ENCODE measurements at regions not wholly inside any gene's neighbourhood (a gene's known extent, or its start where the extent isn't known, plus 50 kb on each side); places are given as distances from the start of the nearest gene placed in this dataset.

GRCh38 chr12:124726596-124727263 is 136.9 kb downstream of the SCARB1 start:
- DNase-seq: no peak

- no peak for DNase-seq
Observed at GRCh38 chr12:124725597-124726237, 137.9 kb downstream of the SCARB1 start.

DNA sequence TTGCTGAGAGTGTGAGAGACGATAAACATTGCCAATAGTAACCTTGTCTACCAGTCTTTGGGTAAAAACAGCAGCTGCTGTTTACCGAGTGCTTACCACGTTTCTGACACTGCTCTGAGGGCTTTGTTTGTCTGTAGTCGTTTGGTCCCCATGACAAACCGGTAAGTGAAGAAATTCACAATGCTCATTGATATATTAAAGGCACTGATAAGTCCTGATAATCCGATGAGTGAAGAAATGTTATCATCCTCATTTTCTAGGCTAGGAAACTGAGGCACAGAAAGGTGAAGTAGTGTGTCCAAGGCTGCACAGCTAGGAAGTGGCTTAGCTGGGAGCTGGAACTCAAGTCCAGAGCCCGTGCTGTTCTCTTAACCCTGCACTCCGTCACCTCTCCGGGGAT is 138.6 kb downstream of the SCARB1 start:
- DNase-seq: no peak

DNA sequence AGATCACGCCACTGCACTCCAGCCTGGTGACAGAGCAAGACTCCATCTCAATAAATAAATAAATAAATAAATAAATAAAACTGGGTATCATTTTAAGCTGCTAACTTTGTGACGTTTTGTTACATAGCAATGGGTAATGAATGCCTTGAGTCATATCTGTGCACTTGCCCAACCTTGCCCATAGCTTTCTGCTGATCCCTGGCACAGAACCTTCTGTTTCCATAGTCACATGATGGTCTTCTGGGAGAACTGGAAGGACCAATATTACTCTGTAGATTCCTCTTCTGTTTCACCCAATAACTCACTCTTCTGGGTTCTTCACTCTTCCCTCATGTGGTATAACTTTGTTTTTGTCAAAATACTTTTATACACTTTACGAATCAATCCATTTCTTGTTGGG is 140.8 kb downstream of the SCARB1 start:
- no peak for DNase-seq

GRCh38 chr12:124721501-124722162 is 142.0 kb downstream of the SCARB1 start:
- no peak for DNase-seq

GRCh38 chr12:124720681-124721500 is 142.8 kb downstream of the SCARB1 start:
- no peak for DNase-seq

GRCh38 chr12:124720004-124720680 is 143.5 kb downstream of the SCARB1 start:
- no peak for DNase-seq

- DNase-seq: no peak
Observed at GRCh38 chr12:124719231-124719630, 144.4 kb downstream of the SCARB1 start.

DNA sequence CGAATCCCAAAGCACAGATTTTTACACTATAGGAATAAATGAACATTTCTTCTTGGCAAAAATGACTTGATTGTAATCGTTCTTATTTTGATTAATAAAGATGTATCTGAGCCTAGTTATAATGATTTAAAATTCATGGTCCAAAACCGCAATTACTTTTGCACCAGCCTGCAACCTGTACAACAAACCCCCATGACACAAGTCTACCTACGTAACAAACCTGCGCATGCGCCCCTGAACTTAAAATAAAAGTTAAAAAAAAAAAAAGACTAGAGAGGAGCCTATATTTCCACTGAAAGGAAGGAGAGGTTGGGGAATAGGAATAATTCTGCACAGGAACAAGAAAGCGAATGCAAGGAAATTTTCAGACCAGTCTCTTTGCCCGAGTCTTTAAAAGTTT is 145.2 kb downstream of the SCARB1 start:
- no peak for DNase-seq

- DNase-seq: no peak
Observed at GRCh38 chr12:124718036-124718435, 145.6 kb downstream of the SCARB1 start.

DNA sequence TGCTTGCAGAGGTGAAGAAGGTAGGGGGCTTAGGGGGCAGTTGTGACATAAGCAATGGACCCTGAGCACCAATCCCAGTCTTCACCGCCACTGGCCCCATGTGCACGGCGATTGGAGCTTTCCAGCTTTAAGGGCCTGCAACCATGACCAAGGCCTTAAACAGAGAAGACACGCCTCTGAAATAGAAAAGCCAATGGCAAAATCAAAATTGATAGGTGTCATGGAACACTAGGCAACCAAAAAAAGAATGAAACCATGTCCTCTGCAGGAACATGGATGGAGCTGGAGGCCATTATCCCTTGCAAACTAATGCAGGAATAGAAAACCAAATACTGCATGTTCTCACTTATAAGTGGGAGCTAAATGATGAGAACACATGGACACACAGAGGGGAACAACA is 146.3 kb downstream of the SCARB1 start:
- no peak for DNase-seq

- no peak for DNase-seq
Observed at GRCh38 chr12:124716208-124717130, 147.2 kb downstream of the SCARB1 start.

GRCh38 chr12:124715121-124715990 is 147.9 kb upstream of the NCOR2 start:
- no peak for DNase-seq

DNA sequence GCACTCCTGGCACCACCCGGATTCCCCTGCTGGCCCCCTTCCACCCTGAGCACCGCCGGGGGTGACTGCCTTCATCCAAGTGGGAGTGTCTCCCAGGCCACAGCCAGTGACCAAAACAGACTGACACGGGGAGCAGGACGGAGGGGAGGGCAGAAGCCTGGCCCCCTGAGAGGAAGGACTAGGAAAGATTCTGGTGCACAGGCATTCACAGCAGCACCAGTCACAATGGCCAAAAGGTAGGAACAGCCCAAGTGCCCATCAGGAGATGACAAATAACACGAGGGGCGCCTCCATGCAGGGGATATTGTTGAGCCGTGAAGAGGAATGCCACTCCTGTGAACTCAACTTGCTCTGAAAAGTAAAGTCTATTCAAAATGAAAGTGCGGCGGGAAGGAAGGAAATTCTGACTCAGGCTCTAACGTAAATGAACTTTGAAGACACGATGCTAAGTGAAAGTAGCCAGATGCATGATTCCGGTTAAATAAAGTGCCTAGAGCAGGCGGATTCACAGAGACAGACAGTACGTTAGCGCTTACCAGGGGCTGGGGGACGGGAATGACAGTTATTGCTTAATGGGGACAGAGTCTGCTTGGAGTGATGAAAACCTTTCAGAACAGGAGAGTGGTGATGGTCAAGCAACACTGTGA is 146.1 kb upstream of the NCOR2 start:
- DNase-seq: peak; percentile 16

GRCh38 chr12:124713041-124713435 is 145.6 kb upstream of the NCOR2 start:
- no peak for DNase-seq

DNA sequence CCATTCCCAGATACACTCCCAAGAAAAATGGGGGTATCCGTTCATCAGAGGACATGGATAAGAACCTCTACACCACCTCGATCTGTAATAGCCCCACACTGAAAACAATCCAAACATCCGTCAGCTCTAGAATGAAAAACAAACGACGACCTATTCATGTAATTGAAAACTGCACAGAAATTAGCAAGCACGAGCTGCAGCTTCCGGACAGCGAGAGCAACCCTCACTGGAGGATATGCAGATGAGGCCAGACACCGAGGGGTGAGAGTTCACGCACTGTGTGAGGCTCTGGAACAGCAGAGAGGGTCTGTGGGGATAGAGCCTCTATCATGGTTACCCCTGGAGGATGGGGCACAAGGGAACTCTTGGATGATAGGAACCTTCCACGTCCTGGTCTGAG is 143.9 kb upstream of the NCOR2 start:
- no peak for DNase-seq

DNA sequence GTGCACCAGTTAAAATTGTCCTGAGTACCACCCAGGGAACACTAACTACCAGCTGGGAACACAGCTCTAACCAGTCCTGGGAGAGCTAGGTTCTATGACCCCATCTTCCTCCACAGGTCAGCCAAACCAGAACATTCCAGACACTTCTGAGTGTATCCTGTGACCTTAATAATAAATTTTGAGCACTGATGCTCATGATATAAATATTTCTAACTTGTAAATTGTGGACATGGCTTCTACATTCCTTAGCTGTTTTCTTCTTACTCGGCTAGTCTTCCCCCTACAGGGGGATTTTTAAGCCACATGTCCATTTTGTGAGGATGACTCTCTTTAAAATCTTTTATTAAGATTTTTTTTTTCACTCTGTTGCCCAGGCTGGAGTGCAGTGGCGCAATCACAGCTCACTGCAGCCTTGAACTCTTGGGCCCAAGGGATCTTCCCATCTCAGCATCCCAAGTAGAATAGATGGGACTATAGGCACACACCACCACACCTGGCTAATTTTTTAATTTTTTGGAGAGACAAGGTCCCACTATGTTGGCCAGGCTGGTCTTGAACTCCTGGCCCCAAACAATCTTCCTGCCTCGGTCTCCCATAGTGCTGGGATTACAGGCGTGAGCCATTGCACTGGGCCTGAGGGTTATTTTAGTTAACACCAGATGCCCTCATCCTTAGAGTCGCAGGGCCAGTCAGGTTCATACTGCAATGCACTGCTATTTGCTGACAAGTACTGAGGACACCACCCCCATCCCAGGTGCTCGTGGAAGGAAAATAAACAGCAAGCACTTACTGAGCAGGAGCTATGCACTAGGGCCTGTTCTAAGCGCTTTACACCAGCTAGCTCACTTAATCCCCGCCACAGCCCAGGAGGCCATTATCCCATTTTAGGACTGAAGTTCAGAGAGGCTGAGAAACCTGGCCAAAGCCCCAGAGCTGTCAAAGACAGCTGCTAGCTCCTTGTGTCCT is 142.6 kb upstream of the NCOR2 start:
- no peak for DNase-seq

- no peak for DNase-seq
Observed at GRCh38 chr12:124707316-124707715, 139.9 kb upstream of the NCOR2 start.

GRCh38 chr12:124706363-124706762 is 139.0 kb upstream of the NCOR2 start:
- DNase-seq: no peak

Measured in effector CD4-positive, alpha-beta T cell (primary cell).